Mesenchymal stem cell (in vitro differentiated cells and primary cell): ENCODE measurements at regions not wholly inside any gene's neighbourhood (a gene's known extent, or its start where the extent isn't known, plus 50 kb on each side); places are given as distances from the start of the nearest gene placed in this dataset.

Source experiments
- DNase-seq: peaks from one replicate; pipeline ENCODE4 v3.0.0-alpha.2; 2013
- H2AFZ ChIP-seq: one replicate; pipeline ENCODE4 v1.6.1; 2013; ENCODE audit warnings: low read depth, mild to moderate bottlenecking, control low read depth, inconsistent platforms, low read length, moderate library complexity
- H2AK5ac ChIP-seq: 2 replicates; pipeline ENCODE4 v1.6.1; 2013; ENCODE audit warnings: low read length, moderate library complexity, mild to moderate bottlenecking, inconsistent platforms; ENCODE audit not compliant: severe bottlenecking
- H2BK120ac ChIP-seq: one replicate; pipeline ENCODE4 v1.6.1; 2013; ENCODE audit warnings: low read depth, mild to moderate bottlenecking, inconsistent platforms, low read length, moderate library complexity
- H2BK12ac ChIP-seq, 2 experiments: one replicate each; pipeline ENCODE4 v1.6.1; 2013; ENCODE audit warnings: inconsistent platforms in 2 of 2, low read length in 2 of 2, mild to moderate bottlenecking in 2 of 2, moderate library complexity in 2 of 2, control low read depth in 1 of 2
- H2BK15ac ChIP-seq: one replicate; pipeline ENCODE4 v1.6.1; 2013; ENCODE audit warnings: mild to moderate bottlenecking, low read depth, inconsistent platforms; ENCODE audit not compliant: poor library complexity, severe bottlenecking
- H2BK5ac ChIP-seq: 2 replicates; pipeline ENCODE4 v1.6.1; 2013; ENCODE audit warnings: low read depth, mild to moderate bottlenecking, low read length, control low read depth, inconsistent platforms; ENCODE audit not compliant: poor library complexity, severe bottlenecking
- H3K14ac ChIP-seq, 2 experiments: one replicate each; pipeline ENCODE4 v1.6.1; 2013; ENCODE audit warnings: inconsistent platforms in 2 of 2, low read length in 2 of 2, control low read depth in 1 of 2, mild to moderate bottlenecking in 1 of 2, moderate library complexity in 1 of 2
- H3K18ac ChIP-seq, 2 experiments: one replicate each; pipeline ENCODE4 v1.6.1; 2013; ENCODE audit warnings: inconsistent platforms in 2 of 2, low read length in 2 of 2, control low read depth in 1 of 2, low read depth in 1 of 2, mild to moderate bottlenecking in 1 of 2
- H3K23ac ChIP-seq, 2 experiments: one replicate each; pipeline ENCODE4 v1.6.1; 2013; ENCODE audit warnings: inconsistent platforms in 2 of 2, low read length in 2 of 2, mild to moderate bottlenecking in 2 of 2, moderate library complexity in 2 of 2, control low read depth in 1 of 2
- H3K27ac ChIP-seq: 2 replicates; pipeline ENCODE4 v1.5.1; 2013; ENCODE audit warnings: mild to moderate bottlenecking, moderate library complexity, low read length, control low read depth, inconsistent platforms; ENCODE audit not compliant: poor library complexity, severe bottlenecking
- H3K27me3 ChIP-seq, 2 experiments: 2 replicates each; pipeline versions ENCODE4 v1.6.1 to v1.7.0; 2013; ENCODE audit warnings: low read length in 2 of 2, mild to moderate bottlenecking in 2 of 2, moderate library complexity in 2 of 2, control low read depth in 1 of 2, inconsistent platforms in 1 of 2; ENCODE audit not compliant: control insufficient read depth in 1 of 2, insufficient read depth in 1 of 2
- H3K36me3 ChIP-seq, 2 experiments: 2 replicates each; pipeline versions ENCODE4 v1.6.1 to v1.7.0; 2013; ENCODE audit warnings: low read length in 2 of 2, control low read depth in 1 of 2, inconsistent platforms in 1 of 2, low read depth in 1 of 2, mild to moderate bottlenecking in 1 of 2; ENCODE audit not compliant: insufficient read depth in 2 of 2, control insufficient read depth in 1 of 2
- H3K4ac ChIP-seq, 2 experiments: one replicate each; pipeline ENCODE4 v1.6.1; 2013; ENCODE audit warnings: inconsistent platforms in 2 of 2, low read length in 2 of 2, mild to moderate bottlenecking in 2 of 2, moderate library complexity in 2 of 2, control low read depth in 1 of 2, low read depth in 1 of 2
- H3K4me1 ChIP-seq: 2 replicates; pipeline ENCODE4 v1.6.1; 2013; ENCODE audit warnings: low read depth, low read length, control low read depth; ENCODE audit not compliant: control insufficient read depth, insufficient read depth
- H3K4me2 ChIP-seq: 2 replicates; pipeline ENCODE4 v1.6.1; 2013; ENCODE audit warnings: low read length, mild to moderate bottlenecking, inconsistent platforms; ENCODE audit not compliant: poor library complexity, severe bottlenecking
- H3K4me3 ChIP-seq, 2 experiments: 2 replicates each; pipeline versions ENCODE4 v1.5.1 to v1.7.0; 2013; ENCODE audit warnings: low read length in 2 of 2, mild to moderate bottlenecking in 2 of 2, control low read depth in 1 of 2, low read depth in 1 of 2; ENCODE audit not compliant: insufficient read depth in 1 of 2
- H3K79me1 ChIP-seq: replicated peaks from 2 replicates; pipeline ENCODE4 v1.6.1; 2013; ENCODE audit warnings: mild to moderate bottlenecking, control low read depth, low read length, inconsistent platforms; ENCODE audit not compliant: poor library complexity, severe bottlenecking
- H3K9ac ChIP-seq: 2 replicates; pipeline ENCODE4 v1.7.0; 2013; ENCODE audit warnings: mild to moderate bottlenecking, low read length, moderate library complexity
- H3K9me3 ChIP-seq: 2 replicates; pipeline ENCODE4 v1.7.0; 2013; ENCODE audit warnings: mild to moderate bottlenecking, low read length; ENCODE audit not compliant: control insufficient read depth
- H4K8ac ChIP-seq: one replicate; pipeline ENCODE4 v1.6.1; 2013; ENCODE audit warnings: inconsistent platforms, mild to moderate bottlenecking, low read length, moderate library complexity
- H4K91ac ChIP-seq: one replicate; pipeline ENCODE4 v1.6.1; 2013; ENCODE audit warnings: mild to moderate bottlenecking, low read length, inconsistent platforms
- WGBS: methylation state at CpG from one replicate; pipeline ENCODE4 v1.1.7; 2013; ENCODE audit warnings: mixed read lengths; 5-methylcytosine and 5-hydroxymethylcytosine counted together

- Histone ChIP-seq H2BK5ac (no peak overlapping the region), H2BK15ac (no peak overlapping the region), H3K4me1 (no peaks in the 10 kb centered on the region), H3K14ac (no peak overlapping the region), H3K27me3 (no peaks in the 10 kb centered on the region), H2BK120ac (no peak overlapping the region), H3K4ac (no peak overlapping the region), H3K4me3 (no peak overlapping the region), H3K18ac (no peak overlapping the region), H3K79me1 (no peaks in the 10 kb centered on the region), H3K4me2 (no peak overlapping the region), H4K91ac (no peak overlapping the region), H3K23ac (no peak overlapping the region), H3K36me3 (no peaks in the 10 kb centered on the region), H2AFZ (no peak overlapping the region), H2AK5ac (no peak overlapping the region), H4K8ac (no peak overlapping the region), H2BK12ac (no peak overlapping the region), H3K9me3 (peaks cover 3% of the 10 kb centered on the region), H3K9ac (no peak overlapping the region), H3K27ac (no peak overlapping the region)
- DNase-seq, result no peak
- WGBS, result 95% methylated on average over 7 of the region's 9 CpGs
These were observed 2791.0 kb upstream of the PCDH20 start for GRCh38 chr13:64206430-64207225.

GRCh38 chr13:64202517-64202916 lies 2786.9 kb upstream of the PCDH20 start:
- Histone ChIP-seq H2AFZ (no peak overlapping the region), H3K14ac (no peak overlapping the region), H3K36me3 (no peaks in the 10 kb centered on the region), H3K9ac (no peak overlapping the region), H3K18ac (no peak overlapping the region), H2BK15ac (no peak overlapping the region), H3K23ac (no peak overlapping the region), H3K4me3 (no peak overlapping the region), H3K4me2 (no peak overlapping the region), H3K4me1 (no peaks in the 10 kb centered on the region), H3K27me3 (no peaks in the 10 kb centered on the region), H4K91ac (no peak overlapping the region), H4K8ac (no peak overlapping the region), H3K4ac (no peak overlapping the region), H2AK5ac (no peak overlapping the region), H2BK5ac (no peak overlapping the region), H2BK120ac (no peak overlapping the region), H2BK12ac (no peak overlapping the region), H3K27ac (no peak overlapping the region), H3K9me3 (peaks cover 3% of the 10 kb centered on the region), H3K79me1 (no peaks in the 10 kb centered on the region)
- WGBS, result no CpG with 5 or more reads among the region's 1 CpG
- no peak for DNase-seq

GRCh38 chr13:64197232-64197631 lies 2781.6 kb upstream of the PCDH20 start:
- H3K18ac ChIP-seq, result no peak overlapping the region
- H3K23ac ChIP-seq, result no peak overlapping the region
- no peak overlapping the region for H2BK15ac ChIP-seq
- no peaks in the 10 kb centered on the region for H3K36me3 ChIP-seq
- no peaks in the 10 kb centered on the region for H3K9me3 ChIP-seq
- no peak overlapping the region for H3K27ac ChIP-seq
- H2BK5ac ChIP-seq, result no peak overlapping the region
- H4K8ac ChIP-seq, result no peak overlapping the region
- H2BK12ac ChIP-seq, result no peak overlapping the region
- H3K9ac ChIP-seq, result no peak overlapping the region
- H2BK120ac ChIP-seq, result no peak overlapping the region
- H3K27me3 ChIP-seq, result no peaks in the 10 kb centered on the region
- H3K4me2 ChIP-seq, result no peak overlapping the region
- H3K4me1 ChIP-seq, result no peaks in the 10 kb centered on the region
- no peak overlapping the region for H4K91ac ChIP-seq
- no peak overlapping the region for H3K14ac ChIP-seq
- H3K4ac ChIP-seq, result no peak overlapping the region
- no peak overlapping the region for H3K4me3 ChIP-seq
- H3K79me1 ChIP-seq, result no peaks in the 10 kb centered on the region
- H2AFZ ChIP-seq, result no peak overlapping the region
- no peak overlapping the region for H2AK5ac ChIP-seq
- DNase-seq, result no peak

DNA sequence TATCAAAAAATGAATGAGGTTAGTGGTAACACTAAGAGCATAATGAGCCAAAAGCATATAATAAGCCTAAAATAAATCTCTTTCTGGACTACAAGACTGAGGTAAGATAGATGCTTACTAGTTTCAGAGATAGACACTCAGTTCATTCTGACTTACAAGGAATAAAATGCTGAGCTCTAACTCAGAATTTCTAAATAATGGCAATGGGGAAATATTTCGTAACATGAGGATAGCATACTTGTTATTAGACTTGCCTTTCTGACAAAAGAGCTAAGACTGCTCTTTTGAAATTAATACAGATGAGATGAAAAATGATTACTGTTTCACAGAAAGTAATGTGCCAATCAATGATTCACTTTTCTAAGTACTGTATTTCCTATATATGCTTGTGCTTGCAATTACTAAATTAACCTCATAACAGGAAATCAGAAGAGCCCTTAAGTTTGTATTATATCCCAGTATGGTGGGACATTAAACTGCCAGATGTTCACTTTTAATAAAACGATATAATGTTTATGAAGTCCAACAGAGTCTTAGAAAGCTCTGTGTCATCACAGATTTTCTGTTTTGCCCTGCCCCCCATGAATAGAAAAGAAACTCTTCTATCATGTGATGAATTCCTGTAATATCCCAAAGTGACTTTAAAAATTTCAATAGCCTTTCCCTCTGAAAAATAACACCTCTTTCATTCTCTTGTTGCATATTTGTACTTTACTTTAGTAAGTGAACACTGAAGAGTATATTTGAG lies 2771.0 kb upstream of the PCDH20 start:
- no peak for DNase-seq
- Histone ChIP-seq H3K27me3 (no peaks in the 10 kb centered on the region), H3K9ac (no peak overlapping the region), H3K23ac (no peak overlapping the region), H4K8ac (no peak overlapping the region), H2BK12ac (no peak overlapping the region), H3K4me3 (no peak overlapping the region), H2AK5ac (no peak overlapping the region), H3K79me1 (no peaks in the 10 kb centered on the region), H2BK5ac (no peak overlapping the region), H3K4me2 (no peak overlapping the region), H3K4me1 (no peaks in the 10 kb centered on the region), H2BK15ac (no peak overlapping the region), H3K27ac (no peak overlapping the region), H2BK120ac (no peak overlapping the region), H3K36me3 (no peaks in the 10 kb centered on the region), H3K14ac (no peak overlapping the region), H4K91ac (no peak overlapping the region), H3K9me3 (no peaks in the 10 kb centered on the region), H3K4ac (no peak overlapping the region), H3K18ac (no peak overlapping the region), H2AFZ (no peak overlapping the region)
- WGBS, result no CpG with 5 or more reads among the region's 2 CpGs
